MCF 10A (cell line): ENCODE measurements at regions not wholly inside any gene's neighbourhood (a gene's known extent, or its start where the extent isn't known, plus 50 kb on each side); places are given as distances from the start of the nearest gene placed in this dataset.

Experiments used
- BruUV-seq: library from RNA; stranded (reverse); fragments of 400-500 nt; replicated peaks from 2 replicates; lab custom pipeline; 2021; lab: Mats Ljungman, UMichigan
- CTCF ChIA-PET: fragments of 300-600 bp; sonication (Branson Sonifier 250); formaldehyde crosslinking; extraction: SDS; loops from one replicate; lab custom pipeline; 2021; ENCODE audit warnings: antibody characterized with exemption, inconsistent platforms; lab: Yijun Ruan, JAX
- POLR2A ChIA-PET: fragments of 300-600, 350-650 bp; sonication (Branson Sonifier 250); formaldehyde crosslinking; extraction: SDS; loops from one replicate; lab custom pipeline; 2020; ENCODE audit warnings: antibody characterized with exemption, inconsistent platforms; lab: Yijun Ruan, JAX
- DNase-seq: peaks from one replicate; pipeline ENCODE4 v3.0.0-alpha.2; 2018; ENCODE audit not compliant: unreplicated experiment
- H3K27ac Mint-ChIP-seq: one replicate; pipeline ENCODE4 v1.8.0; 2022; ENCODE audit warnings: mild to moderate bottlenecking, low read depth, mixed read lengths; ENCODE audit not compliant: unreplicated experiment
- H3K27me3 Mint-ChIP-seq: one replicate; pipeline ENCODE4 v1.8.0; 2022; ENCODE audit warnings: mixed read lengths; ENCODE audit not compliant: insufficient read depth, unreplicated experiment
- H3K36me3 Mint-ChIP-seq: one replicate; pipeline ENCODE4 v1.8.0; 2022; ENCODE audit warnings: mild to moderate bottlenecking, moderate library complexity, mixed read lengths; ENCODE audit not compliant: insufficient read depth, unreplicated experiment
- H3K4me1 Mint-ChIP-seq: one replicate; pipeline ENCODE4 v1.8.0; 2022; ENCODE audit warnings: mixed read lengths; ENCODE audit not compliant: insufficient read depth, unreplicated experiment
- H3K4me3 Mint-ChIP-seq: one replicate; pipeline ENCODE4 v1.8.0; 2022; ENCODE audit warnings: mild to moderate bottlenecking, moderate library complexity, mixed read lengths; ENCODE audit not compliant: unreplicated experiment
- H3K9me3 Mint-ChIP-seq: one replicate; pipeline ENCODE4 v1.8.0; 2022; ENCODE audit warnings: mixed read lengths; ENCODE audit not compliant: unreplicated experiment
- intact Hi-C: fragments of 100-400 bp; cut with micrococcal nuclease; formaldehyde crosslinking; loops from 2 replicates; pipeline ENCODE4 v1.14.1; 2022
- TF ChIP-seq, protein P1 (sequence below): fragments of 200-600 bp; IDR thresholded peaks from one replicate; pipeline ENCODE4 v1.8.0; 2022; ENCODE audit warnings: antibody characterized with exemption, mild to moderate bottlenecking; ENCODE audit not compliant: unreplicated experiment

DNA sequence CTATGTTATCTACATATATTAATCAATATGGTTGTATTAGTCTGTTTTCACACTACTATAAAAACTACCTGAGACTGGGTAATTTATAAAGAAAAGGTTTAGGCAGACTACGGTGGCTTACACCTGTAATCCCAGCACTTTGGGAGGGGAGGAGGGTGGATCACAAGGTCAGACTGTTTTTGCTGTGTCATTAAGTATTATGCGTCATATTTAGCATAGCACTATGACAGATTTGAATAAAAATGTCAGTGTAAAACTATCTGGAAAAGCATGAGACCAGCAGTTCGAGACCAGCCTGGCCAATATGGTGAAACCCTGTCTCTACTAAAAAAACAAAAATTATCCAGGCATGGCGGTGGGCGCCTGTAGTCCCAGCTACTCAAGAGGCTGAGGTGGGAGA is 209.7 kb upstream of the ARHGAP24 start:
- H3K27me3 Mint-ChIP-seq = no peaks in the 10 kb centered on the region
- ChIA-PET CTCF (no interaction called here), POLR2A (no interaction called here)
- no peak overlapping the region for H3K27ac Mint-ChIP-seq
- H3K36me3 Mint-ChIP-seq = no peaks in the 10 kb centered on the region
- no peak for DNase-seq
- BruUV-seq = no TSS peak
- H3K9me3 Mint-ChIP-seq = no peaks in the 10 kb centered on the region
- TF ChIP-seq, protein P1, sequence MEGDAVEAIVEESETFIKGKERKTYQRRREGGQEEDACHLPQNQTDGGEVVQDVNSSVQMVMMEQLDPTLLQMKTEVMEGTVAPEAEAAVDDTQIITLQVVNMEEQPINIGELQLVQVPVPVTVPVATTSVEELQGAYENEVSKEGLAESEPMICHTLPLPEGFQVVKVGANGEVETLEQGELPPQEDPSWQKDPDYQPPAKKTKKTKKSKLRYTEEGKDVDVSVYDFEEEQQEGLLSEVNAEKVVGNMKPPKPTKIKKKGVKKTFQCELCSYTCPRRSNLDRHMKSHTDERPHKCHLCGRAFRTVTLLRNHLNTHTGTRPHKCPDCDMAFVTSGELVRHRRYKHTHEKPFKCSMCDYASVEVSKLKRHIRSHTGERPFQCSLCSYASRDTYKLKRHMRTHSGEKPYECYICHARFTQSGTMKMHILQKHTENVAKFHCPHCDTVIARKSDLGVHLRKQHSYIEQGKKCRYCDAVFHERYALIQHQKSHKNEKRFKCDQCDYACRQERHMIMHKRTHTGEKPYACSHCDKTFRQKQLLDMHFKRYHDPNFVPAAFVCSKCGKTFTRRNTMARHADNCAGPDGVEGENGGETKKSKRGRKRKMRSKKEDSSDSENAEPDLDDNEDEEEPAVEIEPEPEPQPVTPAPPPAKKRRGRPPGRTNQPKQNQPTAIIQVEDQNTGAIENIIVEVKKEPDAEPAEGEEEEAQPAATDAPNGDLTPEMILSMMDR = no peak
- H3K4me1 Mint-ChIP-seq = no peaks in the 10 kb centered on the region
- intact Hi-C loops = no loop called here
- H3K4me3 Mint-ChIP-seq = no peak overlapping the region

DNA sequence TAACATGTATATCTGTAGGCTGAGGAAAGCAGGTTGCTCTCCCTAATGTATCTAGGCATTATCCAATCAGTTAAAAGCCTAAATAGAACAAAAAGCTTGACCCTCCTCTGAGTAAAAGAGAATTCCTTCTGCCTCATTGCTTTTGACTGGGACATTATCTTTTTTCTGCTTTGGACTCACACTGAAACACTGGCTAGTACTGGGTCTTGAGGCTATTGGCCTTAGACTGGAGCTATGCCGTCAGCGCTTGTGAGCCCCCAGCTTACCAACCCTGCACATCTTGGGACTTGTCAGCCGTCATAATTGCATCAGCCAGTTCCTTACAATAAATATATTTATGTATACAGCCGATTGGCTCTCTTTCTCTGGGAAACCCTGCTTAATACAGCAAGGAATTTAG is 206.8 kb upstream of the ARHGAP24 start:
- no peaks in the 10 kb centered on the region for H3K4me1 Mint-ChIP-seq
- no peak overlapping the region for H3K27ac Mint-ChIP-seq
- TF ChIP-seq, protein P1 = no peak
- H3K36me3 Mint-ChIP-seq = no peaks in the 10 kb centered on the region
- no TSS peak for BruUV-seq
- DNase-seq = no peak
- intact Hi-C loops = no loop called here
- CTCF ChIA-PET = no interaction called here
- H3K9me3 Mint-ChIP-seq = peaks cover 1% of the 10 kb centered on the region
- POLR2A ChIA-PET = no interaction called here
- no peak overlapping the region for H3K4me3 Mint-ChIP-seq
- no peaks in the 10 kb centered on the region for H3K27me3 Mint-ChIP-seq

DNA sequence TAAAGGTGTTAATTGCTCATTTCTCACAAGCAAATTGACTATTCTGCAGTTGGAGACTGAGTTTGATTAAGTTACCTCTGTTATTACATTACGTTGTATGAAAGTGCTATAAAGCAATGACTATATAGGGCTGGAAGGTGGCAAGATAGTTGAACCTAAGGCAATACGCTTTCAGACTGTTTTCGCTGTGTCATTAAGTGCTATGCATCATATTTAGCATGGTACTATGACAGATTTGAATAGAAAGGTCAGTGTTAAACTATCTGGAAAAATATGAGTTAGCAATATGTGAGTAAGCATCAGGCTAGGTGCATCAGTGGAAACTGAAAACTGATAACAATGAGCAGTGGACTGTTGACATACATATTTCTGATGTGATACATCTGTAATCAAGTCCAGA is 206.0 kb upstream of the ARHGAP24 start:
- intact Hi-C loops = no loop called here
- ChIA-PET POLR2A (interaction anchor here (1.1 kb wide), 1 partner anchor 11 kb away, joined by 3 read pairs; no protein-coding TSS in a partner anchor), CTCF (no interaction called here)
- TF ChIP-seq, protein P1 = no peak
- no peak overlapping the region for H3K27ac Mint-ChIP-seq
- no peak overlapping the region for H3K4me3 Mint-ChIP-seq
- no peaks in the 10 kb centered on the region for H3K27me3 Mint-ChIP-seq
- BruUV-seq = no TSS peak
- no peaks in the 10 kb centered on the region for H3K36me3 Mint-ChIP-seq
- no peaks in the 10 kb centered on the region for H3K4me1 Mint-ChIP-seq
- DNase-seq = no peak
- peaks cover 7% of the 10 kb centered on the region for H3K9me3 Mint-ChIP-seq

DNA sequence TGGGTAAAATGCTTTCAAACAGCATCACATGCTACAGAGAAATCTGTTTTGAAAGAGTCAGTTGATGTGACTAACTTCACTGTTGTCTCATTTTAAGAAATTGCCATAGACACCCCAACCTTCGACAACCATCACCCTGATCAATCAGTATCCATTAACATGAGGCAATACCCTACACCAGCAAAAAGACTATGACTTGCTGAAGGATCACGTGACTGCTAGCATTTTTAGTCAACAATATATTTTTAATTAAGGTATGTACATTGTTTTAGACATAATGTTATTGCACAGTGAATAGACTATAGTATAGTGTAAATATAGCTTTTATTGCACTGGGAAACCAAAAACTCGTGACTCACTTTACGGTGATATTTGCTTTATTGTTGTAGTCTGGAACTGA is 200.0 kb upstream of the ARHGAP24 start:
- BruUV-seq = no TSS peak
- Mint-ChIP-seq H3K27me3 (no peaks in the 10 kb centered on the region), H3K4me1 (no peaks in the 10 kb centered on the region), H3K4me3 (no peak overlapping the region), H3K36me3 (no peaks in the 10 kb centered on the region), H3K27ac (no peak overlapping the region), H3K9me3 (peaks cover 7% of the 10 kb centered on the region)
- POLR2A ChIA-PET = no interaction called here
- TF ChIP-seq, protein P1 = no peak
- DNase-seq = no peak
- CTCF ChIA-PET = no interaction called here
- intact Hi-C loops = no loop called here
